A549 (cell line): ENCODE measurements at regions not wholly inside any gene's neighbourhood (a gene's known extent, or its start where the extent isn't known, plus 50 kb on each side); places are given as distances from the start of the nearest gene placed in this dataset.

Experiments used
- CHD2 ChIP-seq: fragments of 150-350 bp; IDR thresholded peaks from 2 replicates; pipeline ENCODE4 v1.6.1; 2014; ENCODE audit warnings: low read length; ENCODE audit not compliant: partially characterized antibody
- CTCF ChIP-seq: fragments of >200 bp; sonication (Bioruptor Twin); formaldehyde crosslinking; IDR thresholded peaks from 3 replicates; pipeline ENCODE4 v1.5.1; 2016
- EHMT2 ChIP-seq: fragments of 200-600 bp; sonication (generic); IDR thresholded peaks from 2 replicates; pipeline ENCODE4 v1.6.1; 2016; ENCODE audit warnings: antibody characterized with exemption, low read depth, mild to moderate bottlenecking, moderate library complexity
- EP300 ChIP-seq, 2 experiments: fragments of >200 bp; sonication (Bioruptor Twin); formaldehyde crosslinking; IDR thresholded peaks; 2 replicates in 1 of 2; 3 replicates in 1 of 2; pipeline ENCODE4 v1.6.1; 2016 to 2017
- HOXB5 ChIP-seq: fragments of 250-450 bp; sonication (Bioruptor Pico); IDR thresholded peaks from 2 replicates; pipeline ENCODE4 v1.5.0; 2020; ENCODE audit warnings: mild to moderate bottlenecking, moderate library complexity
- MAZ ChIP-seq: fragments of 150-350 bp; IDR thresholded peaks from 2 replicates; pipeline ENCODE4 v1.6.1; 2014; ENCODE audit warnings: antibody characterized with exemption, low read depth, low read length, borderline replicate concordance
- NFE2L2 ChIP-seq: fragments of 150-350 bp; conservative IDR thresholded peaks from 2 replicates; pipeline ENCODE4 v1.6.1; 2014; ENCODE audit warnings: low read length
- PHF8 ChIP-seq: fragments of 200-600 bp; sonication (generic); IDR thresholded peaks from 2 replicates; pipeline ENCODE4 v1.6.1; 2016; ENCODE audit warnings: low read depth, mild to moderate bottlenecking, antibody characterized with exemption, moderate library complexity, borderline replicate concordance
- POLR2A ChIP-seq: IDR thresholded peaks from 2 replicates; pipeline ENCODE4 v1.6.1; 2012; ENCODE audit warnings: mild to moderate bottlenecking, low read length
- RAD21 ChIP-seq, 2 experiments: fragments of >200 bp in 1 of 2; sonication (Bioruptor Twin) in 1 of 2; formaldehyde crosslinking in 1 of 2; IDR thresholded peaks in 1 of 2; conservative IDR thresholded peaks in 1 of 2; 2 replicates in 1 of 2; 3 replicates in 1 of 2; pipeline ENCODE4 v1.6.1; 2012 to 2018; ENCODE audit warnings: inconsistent platforms in 1 of 2
- REST ChIP-seq: fragments of 200-600 bp; sonication (generic); IDR thresholded peaks from 2 replicates; pipeline ENCODE4 v1.6.1; 2016; ENCODE audit warnings: antibody characterized with exemption, mild to moderate bottlenecking, moderate library complexity

DNA sequence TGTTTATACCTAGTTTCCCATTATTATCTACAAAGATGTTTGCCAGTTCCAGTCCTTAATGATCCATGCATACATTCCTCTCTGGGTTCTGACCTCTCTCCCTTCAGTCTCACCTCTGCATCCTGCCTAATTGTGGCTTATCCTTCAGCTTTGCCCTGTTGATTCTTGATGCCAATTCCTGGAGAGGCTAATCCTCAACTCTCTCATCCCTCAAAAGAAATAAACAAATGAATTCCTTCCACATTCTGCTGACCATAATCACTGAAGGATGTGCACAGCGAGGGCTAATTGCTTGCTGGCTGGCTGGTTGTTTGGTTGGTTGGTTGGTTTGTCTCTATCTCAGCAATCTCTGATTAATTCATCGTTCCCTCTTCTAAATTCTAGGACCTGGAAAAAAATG is 113.8 kb downstream of the IRS2 start:
- no peak for TF ChIP-seq CTCF
- no peak for TF ChIP-seq CHD2
- TF ChIP-seq NFE2L2: no peak
- TF ChIP-seq EHMT2: no peak
- TF ChIP-seq PHF8: no peak
- TF ChIP-seq POLR2A: no peak
- TF ChIP-seq HOXB5: no peak
- TF ChIP-seq MAZ: no peak
- no peak for TF ChIP-seq REST
- no peak for TF ChIP-seq RAD21 (conservative IDR thresholded peaks at IDR 0.05 in 1 of 2, IDR thresholded peaks at IDR 0.05 in 1 of 2)
- no peak for TF ChIP-seq EP300 (IDR thresholded peaks at IDR 0.05)
